Stimulated activated CD4-positive, alpha-beta T cell treated with anti-CD3 and anti-CD28 coated beads, Interleukin-1b, Interleukin-23, amount 100 ng/mL, for 1 hour (primary cell): ENCODE measurements at regions not wholly inside any gene's neighbourhood (a gene's known extent, or its start where the extent isn't known, plus 50 kb on each side); places are given as distances from the start of the nearest gene placed in this dataset.

ENCODE experiments used
- DNase-seq, 2 donors: peaks; one replicate each; pipeline ENCODE4 v3.0.0-alpha.2; 2020; ENCODE audit warnings: low read depth in 2 of 2

DNA sequence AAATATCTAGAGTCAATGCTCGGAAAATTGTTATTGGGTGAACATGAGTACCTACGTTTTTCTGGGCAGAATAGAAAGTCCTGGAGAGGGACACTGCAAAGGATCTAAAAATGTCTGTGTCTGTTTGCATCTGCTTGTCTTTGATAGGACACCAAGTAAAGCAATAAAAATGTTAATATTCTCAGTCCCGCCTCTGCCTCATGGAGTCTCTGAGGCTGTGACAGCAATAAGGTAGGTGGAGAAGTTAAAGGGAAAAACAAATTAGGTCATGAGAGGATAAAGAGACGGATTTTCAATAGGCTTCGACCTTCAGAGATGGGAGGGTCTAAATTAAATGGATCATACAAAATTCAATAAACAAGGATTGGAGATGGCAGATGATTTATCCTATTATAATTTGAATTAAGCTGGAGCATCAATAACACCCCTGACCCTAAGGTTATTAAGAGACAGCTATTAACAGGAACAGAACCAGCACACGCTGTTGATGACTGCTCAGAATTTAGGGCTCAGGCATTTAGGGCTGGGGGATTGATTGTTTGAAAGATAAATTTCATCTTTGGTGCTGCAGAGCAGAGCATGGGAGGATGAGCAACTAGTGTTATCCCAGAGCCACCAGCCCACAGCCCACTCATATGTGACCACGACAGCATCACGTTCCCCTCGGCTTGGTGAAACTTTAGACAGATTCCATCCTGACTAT, 620.3 kb upstream of the CDH4 start:
- DNase-seq = no peak

DNA sequence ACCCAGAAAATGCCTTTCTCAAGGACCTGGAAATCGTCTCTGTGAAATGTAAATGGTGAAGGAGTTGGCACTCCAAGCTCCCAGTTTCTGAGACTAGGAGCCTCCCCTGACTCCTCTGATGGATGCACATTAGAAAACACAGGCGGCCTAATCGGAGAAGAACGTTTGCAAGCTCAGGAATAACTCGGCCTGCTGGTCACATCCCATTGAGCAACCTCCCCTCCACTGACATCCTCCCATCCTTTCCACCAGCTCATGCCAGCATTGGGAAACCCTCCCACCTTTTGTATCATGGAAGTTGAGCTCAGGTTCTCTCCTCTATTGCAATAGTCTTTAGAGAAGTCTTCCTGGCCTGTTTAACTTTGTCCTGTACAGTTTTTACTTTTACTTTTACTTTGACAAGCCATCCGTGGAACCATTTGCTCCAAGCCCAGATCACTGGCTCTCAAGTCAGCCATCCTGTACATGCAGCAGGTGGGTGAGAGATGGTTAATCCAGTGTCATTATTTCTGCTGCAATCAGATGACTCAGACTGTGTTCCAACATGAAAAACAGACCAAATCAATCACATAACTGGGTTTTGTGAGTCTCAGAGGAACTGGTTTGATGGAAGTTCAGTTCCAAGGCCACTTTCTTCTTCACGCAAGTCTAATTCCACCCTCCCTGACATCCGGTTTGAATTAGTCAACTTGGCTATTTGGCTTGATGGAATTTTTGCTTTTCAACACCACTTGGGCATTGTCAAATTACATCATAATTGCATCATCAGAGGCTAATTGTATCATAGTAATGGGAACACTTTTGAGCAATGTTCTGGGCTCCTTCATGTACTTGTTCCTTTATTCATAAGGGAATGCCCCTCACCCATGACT, 619.4 kb upstream of the CDH4 start:
- DNase-seq = no peak

DNA sequence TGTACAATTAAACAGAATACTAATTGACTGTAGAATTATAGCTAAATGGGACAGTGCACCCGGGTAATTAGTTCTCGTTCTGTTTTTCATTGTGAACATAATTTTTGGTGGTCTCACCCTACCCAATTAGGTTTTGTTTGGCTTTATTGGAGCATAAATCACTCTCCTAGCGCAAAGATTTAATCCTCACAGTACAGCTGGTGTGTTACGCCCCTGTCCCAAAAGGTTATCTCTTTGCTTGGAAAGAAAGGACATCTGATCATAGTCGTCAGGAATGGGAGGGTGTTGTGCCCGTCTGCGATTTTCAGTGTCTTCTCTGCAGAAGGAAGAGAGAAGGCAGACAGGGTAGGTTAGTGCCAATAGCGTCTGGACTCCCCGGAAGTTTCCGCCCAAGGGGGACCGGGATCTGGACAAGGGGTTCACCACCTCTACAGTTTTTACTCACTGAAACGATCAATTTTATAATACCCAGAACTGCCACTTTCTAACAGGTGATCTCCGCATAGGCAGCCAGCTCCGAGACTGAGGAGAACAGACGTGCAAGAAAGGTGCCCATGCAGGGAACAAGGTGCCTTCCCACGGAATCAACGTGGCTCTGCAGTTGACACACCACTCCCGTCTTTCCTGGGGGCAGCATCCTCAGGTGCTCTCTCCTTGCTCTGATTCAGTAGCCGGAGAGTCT, 617.4 kb upstream of the CDH4 start:
- DNase-seq = no peak

- no peak for DNase-seq
Observed at GRCh38 chr20:60636417-60636816, 615.6 kb upstream of the CDH4 start.

- DNase-seq = no peak
Observed at GRCh38 chr20:60637801-60638200, 614.3 kb upstream of the CDH4 start.

DNA sequence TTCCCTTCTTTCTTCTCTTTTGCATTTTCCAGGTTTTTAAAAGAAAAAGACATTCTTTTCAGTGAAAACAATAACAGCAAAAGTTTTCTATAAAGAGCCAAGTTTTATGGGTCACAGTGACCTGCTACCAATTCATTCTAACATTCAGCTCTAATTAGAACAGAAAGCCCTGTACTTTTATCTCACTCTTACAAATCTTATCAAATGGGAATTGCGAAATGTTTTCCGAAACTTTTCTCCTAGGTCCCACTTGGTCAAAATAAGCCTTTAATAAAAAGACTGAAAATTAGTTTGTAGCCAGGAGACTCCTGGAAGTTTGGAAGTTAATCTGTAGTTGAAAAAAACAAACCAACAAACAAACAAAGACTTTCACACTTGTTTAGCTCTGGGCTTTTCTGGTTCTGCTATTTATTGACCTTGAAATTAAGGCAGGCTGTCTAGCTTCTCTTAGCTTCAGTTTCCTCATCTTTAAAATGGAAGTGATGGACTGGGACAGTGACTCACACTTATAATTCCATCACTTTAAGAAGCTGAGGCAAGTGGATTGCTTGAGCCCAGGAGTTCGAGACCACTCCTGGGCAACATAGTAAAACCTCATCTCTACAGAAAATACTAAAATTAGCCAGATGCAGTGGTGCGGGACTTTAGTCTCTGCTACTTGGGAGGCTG, 613.5 kb upstream of the CDH4 start:
- DNase-seq = no peak

- no peak for DNase-seq
Observed at GRCh38 chr20:60641879-60642447, 610.1 kb upstream of the CDH4 start.

DNA sequence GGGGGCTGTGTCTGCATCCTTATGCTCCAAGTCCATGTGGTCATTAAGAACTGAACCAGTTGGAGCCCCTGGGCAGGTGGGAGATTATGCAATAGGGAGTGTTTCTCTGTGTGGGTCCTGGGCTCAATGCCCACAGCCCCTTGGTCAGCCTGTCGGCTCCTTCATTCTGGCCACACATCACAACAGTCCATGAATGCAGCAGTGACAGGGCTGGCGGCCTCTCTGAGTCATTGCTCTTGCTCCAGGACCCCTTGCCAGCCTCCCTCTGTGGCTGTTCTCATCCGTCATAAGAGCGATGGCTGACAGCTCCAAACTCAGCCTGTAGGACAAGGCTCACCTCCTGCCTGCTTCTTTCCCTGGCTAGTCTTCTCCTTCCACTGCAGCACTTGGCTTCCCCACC, 609.5 kb upstream of the CDH4 start:
- DNase-seq = no peak

- no peak for DNase-seq
Observed at GRCh38 chr20:60648556-60648955, 603.5 kb upstream of the CDH4 start.

GRCh38 chr20:60649541-60649940, 602.5 kb upstream of the CDH4 start:
- no peak for DNase-seq

- no peak for DNase-seq
Observed at GRCh38 chr20:60650087-60650486, 602.0 kb upstream of the CDH4 start.

- no peak for DNase-seq
Observed at GRCh38 chr20:60652046-60652445, 600.0 kb upstream of the CDH4 start.

GRCh38 chr20:60652615-60653014, 599.4 kb upstream of the CDH4 start:
- no peak for DNase-seq

DNA sequence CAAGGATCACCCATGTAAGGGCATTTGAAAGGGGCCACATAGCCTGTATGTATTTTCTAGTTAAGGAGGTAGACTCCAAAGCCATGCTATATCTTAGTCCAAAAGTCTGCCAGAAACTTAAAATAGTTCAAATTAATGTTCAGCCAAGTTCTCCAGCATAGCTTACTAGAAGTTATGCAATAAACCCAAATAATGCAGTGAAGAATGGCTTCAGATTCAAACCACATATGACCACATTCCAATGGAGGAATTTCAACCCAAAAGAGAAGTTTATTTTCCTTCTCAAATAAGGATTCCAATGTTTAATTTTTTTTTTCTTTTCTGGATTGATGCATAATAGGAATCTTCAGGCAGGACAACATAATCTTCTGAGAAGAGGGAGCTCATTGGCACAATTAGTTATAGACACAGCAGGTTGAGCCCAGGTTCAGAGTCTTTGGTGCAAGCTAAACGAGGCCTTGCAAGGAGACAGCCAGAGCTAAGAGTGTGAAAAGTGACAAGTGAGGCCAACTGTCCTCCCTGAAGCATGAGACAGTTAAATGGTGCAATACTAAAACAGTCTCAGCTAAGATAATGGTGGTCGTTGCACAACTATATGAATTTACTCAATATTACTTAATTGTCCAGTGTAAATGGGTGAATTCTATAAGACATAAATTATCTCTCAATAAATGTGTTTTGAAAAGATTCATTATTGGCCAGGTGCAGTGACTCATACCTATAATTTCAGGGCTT, 598.8 kb upstream of the CDH4 start:
- no peak for DNase-seq

- no peak for DNase-seq
Observed at GRCh38 chr20:60658681-60659080, 593.4 kb upstream of the CDH4 start.

GRCh38 chr20:60659240-60659639, 592.8 kb upstream of the CDH4 start:
- DNase-seq = no peak

DNA sequence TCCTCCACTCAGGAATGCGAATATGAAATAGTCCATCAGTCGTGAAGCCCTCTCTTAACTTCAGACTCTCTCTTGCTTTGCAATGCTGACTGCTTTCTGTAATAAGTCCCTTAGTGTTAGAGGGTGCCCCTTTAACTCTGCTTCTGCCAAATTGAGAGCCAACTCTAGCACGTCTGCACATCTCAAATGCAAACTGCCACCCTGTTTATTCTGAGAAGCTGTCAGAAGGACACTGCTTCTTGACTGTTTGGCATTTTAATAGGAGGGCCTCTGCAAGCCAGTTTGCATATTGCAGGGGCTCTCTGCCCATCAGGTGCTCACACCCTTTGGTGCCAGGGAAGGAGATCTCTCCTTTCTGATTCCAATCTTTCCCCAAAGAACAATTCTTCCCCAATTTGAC, 589.8 kb upstream of the CDH4 start:
- DNase-seq = no peak

- DNase-seq = no peak
Observed at GRCh38 chr20:60664106-60664505, 588.0 kb upstream of the CDH4 start.

GRCh38 chr20:60667641-60668040, 584.4 kb upstream of the CDH4 start:
- DNase-seq = no peak

DNA sequence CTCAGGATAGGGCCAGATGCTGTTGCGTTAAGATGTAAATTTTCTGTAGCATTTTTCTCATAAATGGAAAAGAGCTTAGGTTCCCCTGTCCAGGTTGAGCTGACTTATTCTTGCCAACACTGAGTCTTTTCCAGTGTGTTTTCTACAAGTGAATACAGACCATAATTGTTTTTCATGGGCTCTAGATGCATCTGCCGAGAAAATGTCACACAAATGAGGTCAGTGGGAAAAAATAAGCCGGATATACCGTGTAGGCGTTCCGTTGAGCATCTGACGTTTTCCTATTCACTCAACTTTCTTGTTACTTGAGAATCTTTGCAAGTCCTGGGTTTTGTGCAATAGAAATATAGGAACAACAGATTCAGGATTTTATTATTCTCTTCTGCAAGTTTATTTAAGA, 582.9 kb upstream of the CDH4 start:
- no peak for DNase-seq

GRCh38 chr20:60676011-60676410, 576.0 kb upstream of the CDH4 start:
- no peak for DNase-seq
